ENCODE measurements at regions not wholly inside any gene's neighbourhood (a gene's known extent, or its start where the extent isn't known, plus 50 kb on each side); places are given as distances from the start of the nearest gene placed in this dataset.
"Not testable (repeated sequence)": the region's sequence is repeated elsewhere in the genome, so short reads cannot be mapped to it uniquely, and the experiment has no call there.

DNA sequence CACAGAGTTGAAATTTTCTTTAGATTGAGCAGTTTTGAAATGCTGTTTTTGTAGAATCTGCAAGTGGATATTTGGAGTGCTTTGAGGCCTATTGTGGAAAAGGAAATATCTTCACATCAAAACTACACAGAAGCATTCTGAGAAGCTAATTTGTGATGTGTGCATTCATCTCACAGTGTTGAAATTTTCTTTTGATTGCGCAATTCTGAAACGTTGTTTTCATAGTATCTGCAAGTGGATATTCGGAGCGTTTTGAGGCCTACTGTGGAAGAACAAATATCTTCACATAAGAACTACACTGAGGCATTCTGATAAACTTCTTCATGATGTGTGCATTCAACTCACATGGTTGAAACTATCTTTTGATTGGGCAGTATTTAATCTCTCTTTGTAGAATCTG is 3143.4 kb upstream of the OR11H1 start:
- not testable (repeated sequence) for H3K4me3 Mint-ChIP-seq (ENCODE audit: unreplicated experiment); H3K36me3 Mint-ChIP-seq (ENCODE audit: unreplicated experiment); DNase-seq (ENCODE audit: extremely low spot score, unreplicated experiment); H3K27me3 Mint-ChIP-seq (ENCODE audit: unreplicated experiment); H3K27ac Mint-ChIP-seq (ENCODE audit: unreplicated experiment); H3K4me1 Mint-ChIP-seq (ENCODE audit: unreplicated experiment)
- peaks cover 53% of the 10 kb centered on the region for H3K9me3 Mint-ChIP-seq (ENCODE audit: unreplicated experiment)

DNA sequence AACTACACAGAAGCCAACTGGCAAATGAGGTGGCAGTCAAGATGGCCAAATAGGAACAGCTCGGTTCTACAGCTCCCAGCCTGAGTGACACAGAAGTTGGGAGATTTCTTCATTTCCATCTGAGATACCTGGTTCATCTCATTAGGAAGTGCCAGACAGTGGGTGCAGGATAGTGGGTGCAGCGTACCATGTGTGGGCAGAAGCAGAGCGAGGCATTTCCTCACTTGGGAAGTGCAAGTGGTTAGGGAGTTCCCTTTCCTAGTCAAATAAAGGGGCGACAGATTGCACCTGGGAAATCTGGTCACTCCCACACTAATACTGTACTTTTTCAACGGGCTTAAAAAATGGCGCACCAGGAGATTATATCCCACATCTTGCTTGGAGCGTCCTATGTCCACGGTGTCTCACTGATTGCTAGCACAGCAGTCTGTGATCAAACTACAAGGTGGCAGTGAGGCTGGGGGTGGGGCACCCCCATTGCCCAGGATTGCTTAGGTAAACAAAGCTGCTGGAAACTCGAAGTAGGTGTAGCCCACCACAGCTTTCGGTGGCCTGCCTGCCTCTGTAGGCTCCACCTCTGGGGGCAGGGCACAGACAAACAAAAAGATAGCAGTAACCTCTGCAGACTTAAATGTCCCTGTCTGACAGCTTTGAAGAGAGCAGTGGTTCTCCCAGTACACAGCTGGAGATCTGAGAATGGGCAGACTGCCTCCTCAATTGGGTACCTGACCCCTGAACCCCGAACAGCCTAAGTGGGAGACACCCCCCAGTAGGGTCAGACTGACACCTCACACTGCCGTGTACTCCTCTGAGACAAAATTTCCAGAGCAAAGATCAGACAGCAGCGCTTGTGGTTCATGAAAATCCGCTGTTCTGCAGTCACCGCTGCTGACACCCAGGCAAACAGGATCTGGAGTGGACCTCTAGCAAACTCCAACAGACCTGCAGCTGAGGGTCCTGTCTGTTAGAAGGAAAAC is 3138.9 kb upstream of the OR11H1 start:
- H3K27ac Mint-ChIP-seq (ENCODE audit: unreplicated experiment); H3K27me3 Mint-ChIP-seq (ENCODE audit: unreplicated experiment); H3K36me3 Mint-ChIP-seq (ENCODE audit: unreplicated experiment); H3K4me3 Mint-ChIP-seq (ENCODE audit: unreplicated experiment); H3K4me1 Mint-ChIP-seq (ENCODE audit: unreplicated experiment): not testable (repeated sequence)
- peak; percentile 85 for DNase-seq (ENCODE audit: extremely low spot score, unreplicated experiment)
- peaks cover 58% of the 10 kb centered on the region for H3K9me3 Mint-ChIP-seq (ENCODE audit: unreplicated experiment)

DNA sequence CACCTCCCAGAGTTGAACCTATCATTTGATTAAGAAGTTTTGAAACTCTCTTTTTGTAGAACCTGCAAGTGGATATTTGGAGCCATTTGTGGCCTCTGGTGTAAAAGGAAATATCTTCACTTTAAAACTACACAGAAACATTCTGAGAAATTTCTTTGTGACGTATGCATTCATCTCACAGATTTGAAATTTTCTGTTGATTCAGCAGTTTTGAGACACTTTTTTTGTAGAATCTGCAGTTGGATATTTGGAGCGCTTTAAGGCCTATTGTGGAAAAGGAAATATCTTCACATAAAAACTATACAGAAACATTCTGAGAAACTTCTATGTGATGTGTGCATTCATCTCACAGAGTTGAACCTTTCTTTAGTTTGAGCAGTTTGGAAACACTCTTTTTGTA is 3130.7 kb upstream of the OR11H1 start:
- not testable (repeated sequence) for H3K4me3 Mint-ChIP-seq (ENCODE audit: unreplicated experiment); H3K27ac Mint-ChIP-seq (ENCODE audit: unreplicated experiment); DNase-seq (ENCODE audit: extremely low spot score, unreplicated experiment); H3K27me3 Mint-ChIP-seq (ENCODE audit: unreplicated experiment); H3K36me3 Mint-ChIP-seq (ENCODE audit: unreplicated experiment); H3K4me1 Mint-ChIP-seq (ENCODE audit: unreplicated experiment)
- peaks cover 51% of the 10 kb centered on the region for H3K9me3 Mint-ChIP-seq (ENCODE audit: unreplicated experiment)

DNA sequence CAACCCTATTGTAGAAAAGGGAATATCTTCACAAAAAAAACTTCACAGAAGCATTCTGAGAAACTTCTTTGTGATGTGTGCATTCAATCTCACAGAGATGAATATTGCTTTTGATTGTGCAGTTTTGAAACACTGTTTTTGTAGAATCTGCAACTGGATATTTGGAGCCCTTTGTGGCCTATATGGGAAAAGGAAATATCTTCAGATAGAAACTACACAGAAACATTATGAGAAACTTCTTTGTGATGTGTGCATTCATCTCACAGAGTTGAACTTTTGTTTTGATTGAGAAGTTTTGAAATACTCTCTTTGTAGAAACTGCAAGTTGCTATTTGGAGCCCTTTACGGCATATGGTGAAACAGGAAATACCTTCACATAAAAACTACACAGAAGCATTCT is 3126.1 kb upstream of the OR11H1 start:
- H3K27me3 Mint-ChIP-seq (ENCODE audit: unreplicated experiment); DNase-seq (ENCODE audit: extremely low spot score, unreplicated experiment); H3K27ac Mint-ChIP-seq (ENCODE audit: unreplicated experiment); H3K4me1 Mint-ChIP-seq (ENCODE audit: unreplicated experiment); H3K4me3 Mint-ChIP-seq (ENCODE audit: unreplicated experiment); H3K36me3 Mint-ChIP-seq (ENCODE audit: unreplicated experiment): not testable (repeated sequence)
- peaks cover 55% of the 10 kb centered on the region for H3K9me3 Mint-ChIP-seq (ENCODE audit: unreplicated experiment)

DNA sequence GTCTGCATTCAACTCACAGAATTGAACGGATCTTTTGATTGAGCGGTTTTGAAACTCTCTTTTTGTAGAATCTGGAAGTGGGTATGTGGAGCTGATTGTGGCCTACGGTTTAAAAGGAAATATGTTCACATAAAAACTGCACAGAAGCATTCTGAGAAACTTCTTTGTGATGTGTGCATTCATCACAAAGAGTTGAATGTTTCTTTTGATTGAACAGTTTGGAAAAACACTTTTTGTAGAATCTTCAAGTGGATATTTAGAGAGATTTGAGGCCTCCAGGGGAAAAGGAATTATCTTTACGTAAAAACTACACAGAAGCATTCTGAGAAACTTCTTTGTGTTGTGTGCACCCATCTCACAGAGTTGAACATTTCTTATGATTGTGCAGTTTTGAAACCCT is 3125.5 kb upstream of the OR11H1 start:
- not testable (repeated sequence) for H3K27ac Mint-ChIP-seq (ENCODE audit: unreplicated experiment); H3K4me1 Mint-ChIP-seq (ENCODE audit: unreplicated experiment); H3K27me3 Mint-ChIP-seq (ENCODE audit: unreplicated experiment); DNase-seq (ENCODE audit: extremely low spot score, unreplicated experiment); H3K4me3 Mint-ChIP-seq (ENCODE audit: unreplicated experiment); H3K36me3 Mint-ChIP-seq (ENCODE audit: unreplicated experiment)
- H3K9me3 Mint-ChIP-seq (ENCODE audit: unreplicated experiment), result peaks cover 55% of the 10 kb centered on the region

GRCh38 chr22:12435890-12436289 is 3092.1 kb upstream of the OR11H1 start:
- not testable (repeated sequence) for DNase-seq (ENCODE audit: extremely low spot score, unreplicated experiment); H3K27me3 Mint-ChIP-seq (ENCODE audit: unreplicated experiment); H3K27ac Mint-ChIP-seq (ENCODE audit: unreplicated experiment); H3K4me1 Mint-ChIP-seq (ENCODE audit: unreplicated experiment); H3K4me3 Mint-ChIP-seq (ENCODE audit: unreplicated experiment); H3K36me3 Mint-ChIP-seq (ENCODE audit: unreplicated experiment)
- peaks cover 47% of the 10 kb centered on the region for H3K9me3 Mint-ChIP-seq (ENCODE audit: unreplicated experiment)

Measured in osteocyte (in vitro differentiated cells).